Esophagus (tissue), 2 donors: ENCODE measurements at regions not wholly inside any gene's neighbourhood (a gene's known extent, or its start where the extent isn't known, plus 50 kb on each side); places are given as distances from the start of the nearest gene placed in this dataset.
"Not testable (repeated sequence)": the region's sequence is repeated elsewhere in the genome, so short reads cannot be mapped to it uniquely, and the experiment has no call there.

Experiments
- H3K27ac ChIP-seq, 2 donors: one replicate each; pipeline ENCODE4 v1.5.1; 2013; ENCODE audit warnings: low read depth in 2 of 2, mild to moderate bottlenecking in 2 of 2, inconsistent platforms in 1 of 2, low read length in 1 of 2, moderate library complexity in 1 of 2
- H3K27me3 ChIP-seq, 2 donors: one replicate each; pipeline ENCODE4 v1.6.1; 2013; ENCODE audit warnings: low read length in 2 of 2, control low read depth in 1 of 2, mild to moderate bottlenecking in 1 of 2; ENCODE audit not compliant: insufficient read depth in 2 of 2, control insufficient read depth in 1 of 2
- H3K36me3 ChIP-seq, 2 donors: one replicate each; pipeline ENCODE4 v1.6.1; 2013; ENCODE audit warnings: low read length in 1 of 2; ENCODE audit not compliant: control insufficient read depth in 2 of 2, insufficient read depth in 2 of 2
- H3K4me1 ChIP-seq, 2 donors: one replicate each; pipeline ENCODE4 v1.6.1; 2013; ENCODE audit warnings: low read length in 1 of 2; ENCODE audit not compliant: control insufficient read depth in 2 of 2, insufficient read depth in 2 of 2
- H3K4me3 ChIP-seq, 2 donors: one replicate each; pipeline ENCODE4 v1.5.1; 2013; ENCODE audit warnings: low read length in 2 of 2, mild to moderate bottlenecking in 2 of 2, low read depth in 1 of 2, moderate library complexity in 1 of 2
- H3K9me3 ChIP-seq, 2 donors: one replicate each; pipeline ENCODE4 v1.6.1; 2013; ENCODE audit warnings: mild to moderate bottlenecking in 2 of 2, low read depth in 1 of 2, low read length in 1 of 2, moderate library complexity in 1 of 2; ENCODE audit not compliant: control insufficient read depth in 2 of 2, insufficient read depth in 1 of 2
- WGBS, 2 donors: extraction: QIAGEN DNeasy Blood & Tissue Kit; methylation state at CpG; one replicate each; pipeline ENCODE4 v1.1.7; 2013; 5-methylcytosine and 5-hydroxymethylcytosine counted together
- donor health status: healthy with polysubstance abuse.
- donor health status: Bipolar disorder and iron deficiency.

DNA sequence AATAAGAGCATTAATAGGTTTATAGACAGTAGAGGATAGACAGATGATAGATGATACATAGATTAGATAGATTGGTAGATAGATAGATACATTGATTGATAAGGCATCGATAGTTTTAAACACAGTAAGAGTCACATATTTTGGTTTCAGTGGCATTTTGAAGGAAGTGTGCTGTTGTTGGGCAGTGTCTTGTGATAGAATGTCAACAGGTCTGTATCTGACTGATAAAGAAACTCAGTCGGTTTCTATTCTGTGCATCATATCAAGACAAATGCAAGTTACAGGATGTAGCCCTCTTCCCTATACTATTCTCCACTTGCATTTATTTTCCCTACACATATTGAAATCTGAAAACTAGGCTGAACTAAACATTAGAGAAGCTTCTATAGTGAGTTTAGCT is 1229.0 kb upstream of the ZEB2 start:
- Histone ChIP-seq H3K4me1 (peaks cover 0 to 4% of the 10 kb centered on the region in 2 donors), H3K4me3 (no peak overlapping the region), H3K27me3 (no peaks in the 10 kb centered on the region), H3K9me3 (no peaks in the 10 kb centered on the region), H3K36me3 (no peaks in the 10 kb centered on the region), H3K27ac (no peak overlapping the region)
- 43 to 60% methylated on average over 2 of the region's 2 CpGs for WGBS, 2 donors

DNA sequence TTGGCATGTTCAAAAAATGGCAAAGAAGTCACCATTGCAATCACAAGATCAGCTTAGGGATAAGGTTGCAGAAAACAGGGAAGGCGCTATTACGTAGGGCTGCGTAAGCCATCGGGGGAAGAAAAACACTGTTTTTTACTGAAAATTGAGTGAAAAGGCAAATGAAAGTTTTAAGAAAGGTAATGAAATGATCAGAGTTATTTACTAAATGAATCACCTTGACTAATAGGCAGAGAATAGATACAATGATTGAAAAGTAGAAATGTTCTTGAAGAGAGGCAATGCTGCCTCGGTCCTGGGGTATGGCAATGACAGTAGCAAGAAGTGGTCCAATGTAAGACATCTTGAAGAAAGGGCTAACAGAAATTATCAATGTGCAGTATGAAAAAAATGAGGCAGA is 1227.8 kb upstream of the ZEB2 start:
- no peak overlapping the region for H3K27ac ChIP-seq
- no peaks in the 10 kb centered on the region for H3K9me3 ChIP-seq
- H3K4me1 ChIP-seq = no peaks in the 10 kb centered on the region
- H3K4me3 ChIP-seq = no peak overlapping the region
- WGBS, 2 donors = 89 to 90% methylated on average over 5 of the region's 5 CpGs
- H3K27me3 ChIP-seq = no peaks in the 10 kb centered on the region
- H3K36me3 ChIP-seq = no peaks in the 10 kb centered on the region

- H3K27me3 ChIP-seq, H3K4me3 ChIP-seq, H3K4me1 ChIP-seq, H3K36me3 ChIP-seq, H3K27ac ChIP-seq, H3K9me3 ChIP-seq: not testable (repeated sequence)
- WGBS, 2 donors = 88 to 91% methylated on average over 4 of the region's 4 CpGs
Measured at GRCh38 chr2:145745387-145745721, 1225.4 kb upstream of the ZEB2 start.

DNA sequence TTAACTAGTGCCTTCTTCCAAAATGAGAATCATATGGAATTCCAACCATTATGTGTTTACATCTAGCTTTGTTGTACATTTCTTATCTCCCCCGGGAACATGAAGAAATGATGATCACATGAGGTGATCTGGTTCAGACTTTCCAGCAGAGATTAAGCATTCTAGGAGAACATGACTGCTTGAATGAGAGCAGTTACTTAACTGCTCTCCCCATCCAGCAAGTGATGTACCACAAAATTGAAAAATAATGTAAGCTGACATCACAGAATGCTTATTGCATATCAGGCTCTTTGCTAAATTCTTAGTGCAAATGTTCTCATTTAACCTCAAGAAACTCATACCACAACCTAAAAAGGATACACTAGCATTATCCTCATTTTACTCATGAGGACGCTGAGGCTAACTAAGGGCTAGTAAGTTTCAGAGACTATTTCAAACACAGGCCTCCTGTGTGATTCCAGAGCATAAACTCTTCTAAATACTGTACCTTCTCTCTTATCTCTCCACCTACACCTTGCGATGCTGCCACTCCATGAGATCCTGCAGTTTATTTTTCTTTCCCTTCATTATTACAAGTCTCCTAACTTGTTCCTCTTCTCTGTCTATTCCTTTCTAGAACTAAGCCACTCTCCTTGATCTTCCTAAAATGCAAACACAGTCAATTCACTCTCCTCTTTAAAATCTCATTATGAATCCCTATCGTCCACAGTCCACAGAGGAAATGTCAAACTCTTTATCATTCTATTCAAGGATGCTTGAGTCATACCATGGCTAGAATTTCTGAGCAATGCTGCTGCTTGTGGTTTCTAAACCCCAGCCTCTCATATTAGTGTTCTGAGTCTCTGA is 1224.8 kb upstream of the ZEB2 start:
- Histone ChIP-seq H3K4me1 (no peaks in the 10 kb centered on the region), H3K4me3 (no peak overlapping the region), H3K27me3 (no peaks in the 10 kb centered on the region), H3K27ac (no peak overlapping the region), H3K9me3 (no peaks in the 10 kb centered on the region), H3K36me3 (no peaks in the 10 kb centered on the region)
- WGBS, 2 donors = 65 to 68% methylated on average over 4 of the region's 4 CpGs

GRCh38 chr2:145743011-145743410 is 1223.1 kb upstream of the ZEB2 start:
- no peak overlapping the region for H3K4me3 ChIP-seq
- H3K27ac ChIP-seq = no peak overlapping the region
- whole genome bisulfite sequencing, 2 donors = 80 to 83% methylated on average over 2 of the region's 2 CpGs
- no peaks in the 10 kb centered on the region for H3K9me3 ChIP-seq
- no peaks in the 10 kb centered on the region for H3K27me3 ChIP-seq
- no peaks in the 10 kb centered on the region for H3K36me3 ChIP-seq
- H3K4me1 ChIP-seq = no peaks in the 10 kb centered on the region

GRCh38 chr2:145741636-145742035 is 1221.7 kb upstream of the ZEB2 start:
- whole genome bisulfite sequencing, 2 donors = 92% methylated on average over 1 of the region's 1 CpG
- no peaks in the 10 kb centered on the region for H3K27me3 ChIP-seq
- no peaks in the 10 kb centered on the region for H3K4me1 ChIP-seq
- H3K9me3 ChIP-seq = no peaks in the 10 kb centered on the region
- no peak overlapping the region for H3K4me3 ChIP-seq
- no peaks in the 10 kb centered on the region for H3K36me3 ChIP-seq
- no peak overlapping the region for H3K27ac ChIP-seq

DNA sequence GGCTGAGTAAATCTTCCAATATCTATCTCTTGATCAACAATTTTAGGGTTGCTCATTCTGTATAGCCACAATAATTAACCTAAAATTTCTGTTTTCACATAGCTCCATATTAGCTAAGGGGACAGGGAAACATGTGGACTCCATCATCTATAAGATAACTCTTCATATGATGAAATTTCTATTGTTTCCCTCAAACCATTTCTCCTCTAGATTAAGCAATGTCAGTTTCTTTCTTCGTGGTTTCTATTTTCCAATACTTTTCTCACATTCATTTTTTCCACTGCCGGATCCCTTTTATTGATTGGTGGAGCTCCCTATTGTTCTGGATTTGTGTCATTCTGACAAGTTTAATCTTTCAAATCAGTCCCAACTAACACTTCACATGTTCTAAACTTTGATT is 1221.3 kb upstream of the ZEB2 start:
- Histone ChIP-seq H3K36me3 (no peaks in the 10 kb centered on the region), H3K27me3 (no peaks in the 10 kb centered on the region), H3K9me3 (no peaks in the 10 kb centered on the region), H3K4me1 (no peaks in the 10 kb centered on the region), H3K27ac (no peak overlapping the region), H3K4me3 (no peak overlapping the region)
- WGBS, 2 donors = 86 to 90% methylated on average over 2 of the region's 2 CpGs

DNA sequence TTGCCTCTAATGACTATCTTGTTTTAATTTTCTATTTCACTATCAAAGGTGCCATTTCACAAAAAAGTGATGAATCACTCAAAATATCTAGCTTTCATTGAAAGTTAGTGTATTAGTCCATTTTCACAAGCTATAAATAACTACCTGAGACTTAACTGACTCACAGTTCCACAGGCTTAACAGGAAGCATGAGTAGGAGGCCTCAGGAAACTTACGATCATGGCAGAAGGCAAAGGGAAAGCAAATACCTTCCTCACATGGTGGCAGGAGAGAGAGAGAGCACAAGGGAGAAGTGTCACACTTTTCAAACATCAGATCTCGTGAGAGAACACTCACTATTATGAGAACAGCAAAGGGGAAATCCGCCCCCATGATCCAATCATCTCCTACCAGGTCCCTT is 1220.4 kb upstream of the ZEB2 start:
- H3K36me3 ChIP-seq = no peaks in the 10 kb centered on the region
- WGBS, 2 donors = 78 to 81% methylated on average over 3 of the region's 3 CpGs
- H3K4me3 ChIP-seq = no peak overlapping the region
- no peaks in the 10 kb centered on the region for H3K4me1 ChIP-seq
- H3K9me3 ChIP-seq = no peaks in the 10 kb centered on the region
- no peaks in the 10 kb centered on the region for H3K27me3 ChIP-seq
- no peak overlapping the region for H3K27ac ChIP-seq

DNA sequence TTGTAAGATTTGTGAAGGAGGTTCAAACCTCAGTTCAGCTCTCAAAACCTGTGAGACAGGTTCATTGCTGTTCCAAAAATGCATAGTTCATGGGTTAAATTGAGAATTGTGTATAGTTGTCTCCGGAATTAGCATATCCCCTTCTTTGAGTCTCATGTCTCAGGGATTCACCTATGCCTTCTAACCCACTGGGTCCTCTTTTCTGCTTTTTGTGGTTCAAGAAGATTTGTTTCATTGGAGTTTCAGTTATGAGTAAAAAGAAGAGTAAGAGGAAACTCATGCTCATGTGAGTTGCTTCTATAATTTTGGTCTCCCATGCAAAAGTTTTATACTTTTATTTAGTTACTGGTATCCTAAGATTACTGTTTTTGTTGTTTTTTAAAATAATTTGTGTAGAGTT is 1219.8 kb upstream of the ZEB2 start:
- 79 to 82% methylated on average over 1 of the region's 1 CpG for WGBS, 2 donors
- Histone ChIP-seq H3K36me3 (no peaks in the 10 kb centered on the region), H3K27me3 (no peaks in the 10 kb centered on the region), H3K9me3 (no peaks in the 10 kb centered on the region), H3K27ac (no peak overlapping the region), H3K4me1 (no peaks in the 10 kb centered on the region), H3K4me3 (no peak overlapping the region)

- Histone ChIP-seq H3K27me3 (no peaks in the 10 kb centered on the region), H3K9me3 (no peaks in the 10 kb centered on the region), H3K36me3 (no peaks in the 10 kb centered on the region), H3K4me3 (no peak overlapping the region), H3K4me1 (no peaks in the 10 kb centered on the region), H3K27ac (no peak overlapping the region)
- WGBS, 2 donors = 85 to 88% methylated on average over 1 of the region's 1 CpG
Measured at GRCh38 chr2:145736871-145737270, 1217.0 kb upstream of the ZEB2 start.
